ENCODE measurements at regions not wholly inside any gene's neighbourhood (a gene's known extent, or its start where the extent isn't known, plus 50 kb on each side); places are given as distances from the start of the nearest gene placed in this dataset.

GRCh38 chr3:148372206-148372875, 325.4 kb upstream of the AGTR1 start:
- ATAC-seq (ENCODE audit: poor library complexity) (no peak), DNase-seq (no peak)
- H3K36me3 Mint-ChIP-seq (ENCODE audit: low read depth) = no peaks in the 10 kb centered on the region
- H3K4me1 ChIP-seq (ENCODE audit: insufficient read depth, low read length) = no peaks in the 10 kb centered on the region
- ChIA-PET CTCF (no interaction called here), POLR2A (no interaction called here)
- no peaks in the 10 kb centered on the region for H3K4me1 Mint-ChIP-seq (ENCODE audit: low read depth)
- H3K4me3 Mint-ChIP-seq = no peak overlapping the region
- no peak overlapping the region for H3K4me3 ChIP-seq (ENCODE audit: low read length)
- no peaks in the 10 kb centered on the region for H3K9me3 Mint-ChIP-seq
- H3K36me3 ChIP-seq (ENCODE audit: insufficient read depth, low read length) = no peaks in the 10 kb centered on the region
- intact Hi-C loops (cut with DNase I, micrococcal nuclease) = no loop called here
- H3K9me3 ChIP-seq (ENCODE audit: control insufficient read depth in 1 of 2, insufficient read depth in 1 of 2, low read length in 2 of 2) = no peaks in the 10 kb centered on the region
- no peak overlapping the region for H3K27ac Mint-ChIP-seq
- H3K27ac ChIP-seq (ENCODE audit: low read depth in 1 of 2, low read length in 2 of 2) = no peak overlapping the region
- TF ChIP-seq CTCF (IDR thresholded peaks at IDR 0.05) = no peak
- H3K27me3 Mint-ChIP-seq = no peaks in the 10 kb centered on the region
- H3K27me3 ChIP-seq (ENCODE audit: control insufficient read depth in 1 of 2, insufficient read depth in 2 of 2, low read length in 2 of 2) = no peaks in the 10 kb centered on the region

GRCh38 chr3:148373961-148374360, 323.7 kb upstream of the AGTR1 start:
- ChIA-PET CTCF (no interaction called here), POLR2A (no interaction called here)
- no peak for TF ChIP-seq CTCF (IDR thresholded peaks at IDR 0.05)
- Histone ChIP-seq H3K36me3 (ENCODE audit: insufficient read depth, low read length) (no peaks in the 10 kb centered on the region), H3K27ac (ENCODE audit: low read depth in 1 of 2, low read length in 2 of 2) (no peak overlapping the region), H3K4me1 (ENCODE audit: insufficient read depth, low read length) (no peaks in the 10 kb centered on the region), H3K27me3 (ENCODE audit: control insufficient read depth in 1 of 2, insufficient read depth in 2 of 2, low read length in 2 of 2) (no peaks in the 10 kb centered on the region), H3K4me3 (ENCODE audit: low read length) (no peak overlapping the region), H3K9me3 (ENCODE audit: control insufficient read depth in 1 of 2, insufficient read depth in 1 of 2, low read length in 2 of 2) (no peaks in the 10 kb centered on the region)
- DNase-seq = no peak
- no peaks in the 10 kb centered on the region for H3K4me1 Mint-ChIP-seq (ENCODE audit: low read depth)
- H3K4me3 Mint-ChIP-seq = no peak overlapping the region
- no peaks in the 10 kb centered on the region for H3K36me3 Mint-ChIP-seq (ENCODE audit: low read depth)
- no peak for ATAC-seq (ENCODE audit: poor library complexity)
- intact Hi-C loops (cut with DNase I, micrococcal nuclease) = no loop called here
- no peak overlapping the region for H3K27ac Mint-ChIP-seq
- no peaks in the 10 kb centered on the region for H3K27me3 Mint-ChIP-seq
- H3K9me3 Mint-ChIP-seq = no peaks in the 10 kb centered on the region

GRCh38 chr3:148379763-148380382, 317.8 kb upstream of the AGTR1 start:
- intact Hi-C loops (cut with DNase I, micrococcal nuclease) = no loop called here

More at GRCh38 chr3:148379763-148380382, 317.8 kb upstream of the AGTR1 start:
- ChIA-PET CTCF (interaction anchor here (0.9 kb wide), 1 partner anchor 12 kb away, joined by 3 read pairs; no protein-coding TSS in a partner anchor), POLR2A (no interaction called here)
- no peaks in the 10 kb centered on the region for H3K36me3 Mint-ChIP-seq (ENCODE audit: low read depth)
- no peak overlapping the region for H3K27ac Mint-ChIP-seq
- H3K27me3 ChIP-seq (ENCODE audit: control insufficient read depth in 1 of 2, insufficient read depth in 2 of 2, low read length in 2 of 2) = no peaks in the 10 kb centered on the region
- no peaks in the 10 kb centered on the region for H3K4me1 Mint-ChIP-seq (ENCODE audit: low read depth)
- H3K27me3 Mint-ChIP-seq = no peaks in the 10 kb centered on the region
- H3K9me3 ChIP-seq (ENCODE audit: control insufficient read depth in 1 of 2, insufficient read depth in 1 of 2, low read length in 2 of 2) = no peaks in the 10 kb centered on the region
- ATAC-seq (ENCODE audit: poor library complexity) (no peak), DNase-seq (no peak)
- no peaks in the 10 kb centered on the region for H3K4me1 ChIP-seq (ENCODE audit: insufficient read depth, low read length)
- TF ChIP-seq CTCF (IDR thresholded peaks at IDR 0.05) = no peak
- no peaks in the 10 kb centered on the region for H3K9me3 Mint-ChIP-seq
- H3K4me3 Mint-ChIP-seq = no peak overlapping the region
- H3K27ac ChIP-seq (ENCODE audit: low read depth in 1 of 2, low read length in 2 of 2) = no peak overlapping the region
- no peak overlapping the region for H3K4me3 ChIP-seq (ENCODE audit: low read length)
- H3K36me3 ChIP-seq (ENCODE audit: insufficient read depth, low read length) = no peaks in the 10 kb centered on the region

Data from CD4-positive, alpha-beta T cell (primary cell).